WTC11 (cell line): ENCODE measurements at regions not wholly inside any gene's neighbourhood (a gene's known extent, or its start where the extent isn't known, plus 50 kb on each side); places are given as distances from the start of the nearest gene placed in this dataset.

Experiments used
- ATAC-seq: fragments of 200-7000 bp; cut with Tn5 transposase; 2 replicates; pipeline ENCODE4 v1.10.0; 2021; ENCODE audit warnings: mild to moderate bottlenecking, moderate library complexity
- CTCF ChIA-PET: fragments of 300-600 bp; sonication (Branson Sonifier 250); formaldehyde crosslinking; loops from one replicate; lab custom pipeline; 2021; ENCODE audit warnings: antibody characterized with exemption; lab: Charles Lee
- POLR2A ChIA-PET: fragments of 350-600 bp; sonication (Branson Sonifier 250); formaldehyde crosslinking; loops from one replicate; lab custom pipeline; 2021; ENCODE audit warnings: antibody characterized with exemption; lab: Charles Lee
- DNase-seq: peaks from one replicate; pipeline ENCODE4 v3.0.0; 2021; ENCODE audit warnings: low spot score
- H3K27ac Mint-ChIP-seq: 2 replicates; pipeline ENCODE4 v1.8.0; 2021; ENCODE audit warnings: mixed read lengths
- H3K27me3 Mint-ChIP-seq: 2 replicates; pipeline ENCODE4 v1.8.0; 2021; ENCODE audit warnings: low read depth, mild to moderate bottlenecking, moderate library complexity, mixed read lengths
- H3K36me3 Mint-ChIP-seq: 2 replicates; pipeline ENCODE4 v1.8.0; 2021; ENCODE audit warnings: mixed read lengths
- H3K4me1 Mint-ChIP-seq: 2 replicates; pipeline ENCODE4 v1.8.0; 2022; ENCODE audit warnings: mixed read lengths
- H3K4me3 Mint-ChIP-seq: 2 replicates; pipeline ENCODE4 v1.8.0; 2021; ENCODE audit warnings: mild to moderate bottlenecking, moderate library complexity, mixed read lengths
- H3K9me3 Mint-ChIP-seq: 2 replicates; pipeline ENCODE4 v1.8.0; 2021; ENCODE audit warnings: mixed read lengths
- ARID4B ChIP-seq: sonication (generic); formaldehyde crosslinking; IDR thresholded peaks from 2 replicates; pipeline ENCODE4 v1.8.0; 2023; ENCODE audit warnings: missing genetic modification reagents, mild to moderate bottlenecking, borderline replicate concordance
- CBFB ChIP-seq: sonication (generic); formaldehyde crosslinking; IDR thresholded peaks from 2 replicates; pipeline ENCODE4 v1.8.1; 2022; ENCODE audit warnings: mild to moderate bottlenecking, low read depth, missing genetic modification reagents
- ESRRA ChIP-seq: sonication (generic); formaldehyde crosslinking; IDR thresholded peaks from 2 replicates; pipeline ENCODE4 v1.8.1; 2022; ENCODE audit warnings: mild to moderate bottlenecking, missing genetic modification reagents, borderline replicate concordance
- ETV6 ChIP-seq: sonication (generic); formaldehyde crosslinking; IDR thresholded peaks from 2 replicates; pipeline ENCODE4 v1.8.1; 2022; ENCODE audit warnings: mild to moderate bottlenecking, missing genetic modification reagents
- FOXP1 ChIP-seq: sonication (generic); formaldehyde crosslinking; IDR thresholded peaks from 2 replicates; pipeline ENCODE4 v1.8.0; 2022; ENCODE audit warnings: missing genetic modification reagents, mild to moderate bottlenecking, moderate library complexity, borderline replicate concordance
- GTF2I ChIP-seq: fragments of 250-450 bp; sonication (Bioruptor Pico); conservative IDR thresholded peaks from 2 replicates; pipeline ENCODE4 v1.4.0; 2021; ENCODE audit warnings: mild to moderate bottlenecking
- KAT7 ChIP-seq: sonication (generic); formaldehyde crosslinking; IDR thresholded peaks from 2 replicates; pipeline ENCODE4 v1.8.1; 2023; ENCODE audit warnings: missing genetic modification reagents, mild to moderate bottlenecking, borderline replicate concordance
- MAX ChIP-seq: sonication (generic); formaldehyde crosslinking; IDR thresholded peaks from 2 replicates; pipeline ENCODE4 v1.8.0; 2022; ENCODE audit warnings: mild to moderate bottlenecking, missing genetic modification reagents
- MLX ChIP-seq: sonication (generic); formaldehyde crosslinking; IDR thresholded peaks from 2 replicates; pipeline ENCODE4 v1.8.1; 2023; ENCODE audit warnings: mild to moderate bottlenecking, missing genetic modification reagents, moderate library complexity
- NFATC4 ChIP-seq: fragments of 250-450 bp; sonication (Bioruptor Pico); IDR thresholded peaks from 2 replicates; pipeline ENCODE4 v1.9.0; 2021; ENCODE audit warnings: mild to moderate bottlenecking
- PRDM15 ChIP-seq: sonication (generic); formaldehyde crosslinking; IDR thresholded peaks from 2 replicates; pipeline ENCODE4 v1.8.0; 2022; ENCODE audit warnings: missing genetic modification reagents
- PREB ChIP-seq: sonication (generic); formaldehyde crosslinking; IDR thresholded peaks from 2 replicates; pipeline ENCODE4 v1.8.1; 2022; ENCODE audit warnings: mild to moderate bottlenecking, missing genetic modification reagents, moderate library complexity, borderline replicate concordance
- ZNF396 ChIP-seq: fragments of 250-450 bp; sonication (Bioruptor Pico); IDR thresholded peaks from 2 replicates; pipeline ENCODE4 v1.8.0; 2021; ENCODE audit warnings: mild to moderate bottlenecking, moderate library complexity, borderline replicate concordance
- ZNF423 ChIP-seq: fragments of 250-450 bp; sonication (Bioruptor Pico); IDR thresholded peaks from 2 replicates; pipeline ENCODE4 v2.1.2; 2022; ENCODE audit warnings: mild to moderate bottlenecking, moderate library complexity
- ZNF425 ChIP-seq: fragments of 250-450 bp; sonication (Bioruptor Pico); conservative IDR thresholded peaks from 2 replicates; pipeline ENCODE4 v1.9.0; 2021; ENCODE audit warnings: mild to moderate bottlenecking

- TF ChIP-seq PREB (CRISPR knock-in tag) (no peak), MLX (CRISPR knock-in tag) (no peak), ZNF425 (no peak), GTF2I (CRISPR knock-in tag) (no peak), MAX (no peak), PRDM15 (CRISPR knock-in tag) (no peak), ARID4B (no peak)
These were observed 192.6 kb downstream of the DLEU7 start (continued) for GRCh38 chr13:50650592-50651504.

GRCh38 chr13:50651922-50652321, 191.6 kb downstream of the DLEU7 start:
- ATAC-seq (no peak), DNase-seq (no peak)
- Mint-ChIP-seq H3K9me3 (no peaks in the 10 kb centered on the region), H3K36me3 (no peaks in the 10 kb centered on the region), H3K27ac (no peak overlapping the region), H3K4me1 (peaks cover 6% of the 10 kb centered on the region), H3K4me3 (no peak overlapping the region), H3K27me3 (no peaks in the 10 kb centered on the region)
- ChIA-PET CTCF (interaction anchor here (1.1 to 1.3 kb wide), 2 partner anchors 73 to 149 kb away, joined by 3 to 4 read pairs; no protein-coding TSS in a partner anchor), POLR2A (no interaction called here)
- no peak for TF ChIP-seq ETV6 (CRISPR knock-in tag)
- TF ChIP-seq ZNF423 (CRISPR knock-in tag) = no peak
- no peak for TF ChIP-seq FOXP1 (CRISPR knock-in tag)
- no peak for TF ChIP-seq PREB (CRISPR knock-in tag)
- no peak for TF ChIP-seq KAT7 (CRISPR knock-in tag)
- no peak for TF ChIP-seq NFATC4 (CRISPR knock-in tag)
- TF ChIP-seq ZNF396 (CRISPR knock-in tag) = no peak
- no peak for TF ChIP-seq ESRRA (CRISPR knock-in tag)
- no peak for TF ChIP-seq CBFB (CRISPR knock-in tag)
